Stimulated activated CD8-positive, alpha-beta memory T cell treated with anti-CD3 and anti-CD28 coated beads, Interleukin-7, amount 100 ng/mL, for 48 hours (primary cell): ENCODE measurements at regions not wholly inside any gene's neighbourhood (a gene's known extent, or its start where the extent isn't known, plus 50 kb on each side); places are given as distances from the start of the nearest gene placed in this dataset.

Experiments used
- DNase-seq, 2 donors: peaks; one replicate each; pipeline ENCODE4 v3.0.0-alpha.2; 2020; ENCODE audit warnings: low read depth in 1 of 2; ENCODE audit errors: extremely low read depth in 1 of 2

GRCh38 chr12:92615086-92615485 lies 87.7 kb upstream of the PLEKHG7 start:
- no peak for DNase-seq

GRCh38 chr12:92614502-92614901 lies 88.3 kb upstream of the PLEKHG7 start:
- DNase-seq: no peak

- no peak for DNase-seq
Measured at GRCh38 chr12:92614001-92614400, 88.8 kb upstream of the PLEKHG7 start.

GRCh38 chr12:92612611-92613010 lies 90.2 kb upstream of the PLEKHG7 start:
- DNase-seq: no peak

- no peak for DNase-seq
Measured at GRCh38 chr12:92608151-92609091, 94.4 kb upstream of the PLEKHG7 start.

- DNase-seq: no peak
Measured at GRCh38 chr12:92606956-92607355, 95.8 kb upstream of the PLEKHG7 start.

- no peak for DNase-seq
Measured at GRCh38 chr12:92605621-92606170, 97.1 kb upstream of the PLEKHG7 start.

- DNase-seq: no peak
Measured at GRCh38 chr12:92604786-92605185, 98.0 kb upstream of the PLEKHG7 start.

- no peak for DNase-seq
Measured at GRCh38 chr12:92603741-92604432, 98.9 kb upstream of the PLEKHG7 start.

- no peak for DNase-seq
Measured at GRCh38 chr12:92602930-92603623, 99.7 kb upstream of the PLEKHG7 start.

- DNase-seq: no peak
Measured at GRCh38 chr12:92602476-92602875, 100.3 kb upstream of the PLEKHG7 start.

- DNase-seq: no peak
Measured at GRCh38 chr12:92601680-92602079, 101.1 kb upstream of the PLEKHG7 start.

GRCh38 chr12:92601176-92601575 lies 101.6 kb upstream of the PLEKHG7 start:
- no peak for DNase-seq

- DNase-seq: no peak
Measured at GRCh38 chr12:92600052-92600451, 102.7 kb upstream of the PLEKHG7 start.

- DNase-seq: no peak
Measured at GRCh38 chr12:92597997-92598396, 104.8 kb upstream of the PLEKHG7 start.

GRCh38 chr12:92597118-92597517 lies 105.7 kb upstream of the PLEKHG7 start:
- DNase-seq: no peak

- DNase-seq: no peak
Measured at GRCh38 chr12:92596383-92596782, 106.4 kb upstream of the PLEKHG7 start.

GRCh38 chr12:92595663-92596062 lies 107.1 kb upstream of the PLEKHG7 start:
- DNase-seq: no peak

GRCh38 chr12:92593734-92594402 lies 108.9 kb upstream of the PLEKHG7 start:
- peak; percentile 24 to 72 for DNase-seq

- no peak for DNase-seq
Measured at GRCh38 chr12:92585115-92585727, 117.6 kb upstream of the PLEKHG7 start.
